Renal pelvis (tissue), 1 donor: ENCODE measurements at regions not wholly inside any gene's neighbourhood (a gene's known extent, or its start where the extent isn't known, plus 50 kb on each side); places are given as distances from the start of the nearest gene placed in this dataset.

ENCODE experiments used
- DNase-seq: peaks from one replicate; pipeline ENCODE4 v3.0.0-alpha.2; 2013

- no peak for DNase-seq
Observed at GRCh38 chr6:93828553-93828952, 409.2 kb upstream of the EPHA7 start.

DNA sequence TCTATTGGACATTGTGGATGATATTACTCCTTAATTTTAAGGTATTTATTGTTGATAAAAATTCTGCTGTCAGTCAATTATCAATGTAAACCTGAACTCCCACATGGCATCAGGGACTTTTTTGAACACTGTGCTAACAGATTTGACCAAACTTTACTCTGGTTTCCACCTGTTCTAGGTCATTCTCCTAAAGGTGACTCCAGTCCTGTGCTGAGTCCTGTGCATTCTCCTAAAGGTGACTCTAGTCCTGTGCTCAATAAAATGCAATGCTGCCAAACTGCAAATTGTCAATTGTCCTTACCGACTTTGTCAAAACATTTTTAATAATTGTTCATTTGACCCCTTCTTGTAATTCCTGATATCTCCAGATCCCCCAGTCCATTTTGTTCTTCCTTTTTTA, 408.4 kb upstream of the EPHA7 start:
- DNase-seq = no peak

- no peak for DNase-seq
Observed at GRCh38 chr6:93825950-93826349, 406.6 kb upstream of the EPHA7 start.

GRCh38 chr6:93823489-93823888, 404.1 kb upstream of the EPHA7 start:
- no peak for DNase-seq

- DNase-seq = no peak
Observed at GRCh38 chr6:93822434-93823265, 403.3 kb upstream of the EPHA7 start.

- DNase-seq = no peak
Observed at GRCh38 chr6:93821953-93822352, 402.6 kb upstream of the EPHA7 start.

- no peak for DNase-seq
Observed at GRCh38 chr6:93820465-93821082, 401.2 kb upstream of the EPHA7 start.

DNA sequence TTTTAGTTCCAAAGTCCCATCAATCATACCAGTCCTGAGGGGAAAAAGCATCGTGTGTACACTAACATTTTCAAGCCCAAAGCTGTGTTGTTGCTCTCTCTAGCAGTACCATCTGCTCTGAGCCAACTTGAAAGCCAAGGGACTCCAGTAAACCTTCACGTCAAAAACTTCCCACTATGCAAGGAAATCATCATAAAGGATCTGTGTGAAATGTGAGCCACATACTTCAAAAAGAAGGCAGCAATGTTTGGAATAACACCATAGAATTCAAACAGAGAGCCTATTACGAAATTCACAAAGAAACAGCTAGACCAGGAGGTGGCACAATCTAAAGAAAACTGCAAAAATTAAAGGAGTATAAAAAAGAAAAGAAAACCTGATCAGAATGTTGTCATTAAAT, 399.8 kb upstream of the EPHA7 start:
- DNase-seq = no peak

- DNase-seq = no peak
Observed at GRCh38 chr6:93817937-93818336, 398.6 kb upstream of the EPHA7 start.

GRCh38 chr6:93806409-93807270, 387.3 kb upstream of the EPHA7 start:
- no peak for DNase-seq

- DNase-seq = no peak
Observed at GRCh38 chr6:93801101-93801847, 381.9 kb upstream of the EPHA7 start.

DNA sequence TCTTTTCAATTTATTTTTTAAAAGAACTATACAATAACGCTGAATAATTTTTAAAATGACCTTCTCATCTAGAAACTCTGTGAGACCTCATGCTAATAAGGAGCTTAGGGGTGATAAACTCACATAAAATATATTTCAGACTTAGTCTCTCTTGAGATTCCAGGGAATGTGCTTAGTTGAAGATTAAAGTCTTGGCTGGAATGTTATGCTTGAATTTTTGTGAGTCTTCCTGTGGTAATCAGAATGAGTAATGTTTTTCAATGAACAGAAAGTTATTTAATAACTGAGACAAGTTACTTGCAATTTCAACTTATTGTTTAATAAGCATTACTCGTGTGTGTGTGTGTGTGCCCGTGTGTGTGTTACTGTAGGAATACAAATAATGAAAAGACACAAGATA, 379.9 kb upstream of the EPHA7 start:
- no peak for DNase-seq

- DNase-seq = no peak
Observed at GRCh38 chr6:93794166-93794565, 374.8 kb upstream of the EPHA7 start.

DNA sequence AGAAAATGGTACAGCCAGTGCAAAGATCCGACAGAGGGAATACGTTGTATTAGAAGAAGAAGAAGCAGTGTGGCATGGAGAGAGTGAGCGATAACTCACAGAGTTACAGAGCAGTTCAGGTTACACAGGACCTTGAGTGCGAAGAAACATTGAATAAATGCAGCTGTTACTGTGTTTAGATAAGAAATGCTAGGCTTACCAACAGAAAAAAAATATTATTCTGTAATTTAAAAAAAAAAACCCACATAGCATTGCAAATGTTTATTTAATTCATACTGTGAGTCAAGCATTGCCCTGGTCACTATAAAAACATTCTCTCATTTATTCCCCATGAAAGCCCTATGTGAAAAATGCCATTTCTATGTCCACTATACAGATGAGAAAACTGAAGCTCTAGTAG, 373.4 kb upstream of the EPHA7 start:
- peak; percentile 26 for DNase-seq

- no peak for DNase-seq
Observed at GRCh38 chr6:93790981-93791380, 371.6 kb upstream of the EPHA7 start.

DNA sequence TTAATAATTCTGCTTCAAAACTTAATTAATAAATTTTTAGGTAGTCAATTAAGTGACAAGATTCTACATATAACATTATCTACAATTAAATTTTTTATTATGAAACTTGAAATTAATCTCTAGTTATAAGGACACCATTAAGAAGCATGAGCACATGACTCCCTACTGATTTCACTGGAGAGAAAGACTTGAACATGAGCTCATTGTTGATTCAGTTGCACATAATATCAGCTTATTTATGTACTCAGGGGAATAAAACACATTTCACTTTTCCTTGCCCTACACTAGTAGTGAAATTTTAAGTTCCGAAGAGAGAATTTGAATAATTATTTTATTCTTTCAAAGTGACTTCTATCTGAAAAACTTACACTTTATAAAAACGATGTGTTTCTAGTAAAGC, 370.2 kb upstream of the EPHA7 start:
- DNase-seq = no peak

- no peak for DNase-seq
Observed at GRCh38 chr6:93787841-93788240, 368.5 kb upstream of the EPHA7 start.

DNA sequence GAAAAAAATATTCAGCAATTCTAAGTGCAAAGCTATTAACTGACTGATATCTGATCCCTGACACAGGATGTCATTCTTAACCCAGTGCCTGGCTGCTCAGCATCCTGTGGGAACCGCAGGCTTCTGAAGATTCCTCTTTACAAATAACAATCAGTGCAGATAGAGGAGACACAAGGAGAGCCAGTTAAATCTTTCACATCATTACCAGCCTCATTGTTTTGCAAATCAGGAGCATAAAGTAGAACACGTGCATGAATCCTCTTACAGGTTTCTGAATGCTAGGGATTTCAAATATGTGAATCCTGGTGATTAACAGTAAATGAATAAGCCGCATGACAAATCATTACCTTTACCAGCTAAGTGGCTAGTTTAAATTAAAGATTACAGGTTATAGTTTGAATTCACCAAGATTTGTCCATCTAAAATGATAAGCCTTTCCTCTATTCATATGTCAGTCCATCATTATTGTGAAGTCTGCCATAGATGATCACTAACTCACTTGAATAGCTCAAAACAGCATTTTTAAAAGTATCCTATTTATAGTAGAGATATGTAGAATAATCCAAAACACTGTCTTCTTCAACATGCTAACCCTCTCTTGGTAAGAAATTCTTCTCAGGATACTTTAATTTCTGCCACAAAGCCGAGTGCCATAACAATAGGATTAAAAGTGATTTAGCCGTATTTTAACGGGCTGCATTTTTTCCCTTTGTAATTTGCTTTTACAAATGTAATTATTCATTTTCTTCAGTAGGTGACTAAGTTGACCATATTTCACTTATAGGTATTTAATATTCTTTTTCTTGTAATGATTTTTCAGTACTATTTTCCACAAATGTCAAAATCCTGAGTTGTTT, 367.3 kb upstream of the EPHA7 start:
- DNase-seq = peak; percentile 17

DNA sequence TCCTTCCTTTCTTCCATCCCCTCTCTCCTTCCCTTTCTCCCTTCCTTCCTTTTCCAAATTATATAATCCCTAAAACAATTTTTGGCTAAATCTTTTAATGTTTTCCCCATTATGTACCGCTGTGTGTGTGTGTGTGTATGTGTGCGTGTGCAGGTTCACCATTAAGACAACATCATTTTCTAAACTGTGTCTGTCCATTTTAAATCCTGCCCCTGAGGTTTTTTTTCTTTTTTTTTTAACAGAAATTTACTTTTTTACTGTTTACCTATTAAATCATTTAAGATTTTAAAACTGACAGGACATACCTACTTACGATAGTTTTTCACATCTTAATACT, 366.3 kb upstream of the EPHA7 start:
- DNase-seq = no peak

DNA sequence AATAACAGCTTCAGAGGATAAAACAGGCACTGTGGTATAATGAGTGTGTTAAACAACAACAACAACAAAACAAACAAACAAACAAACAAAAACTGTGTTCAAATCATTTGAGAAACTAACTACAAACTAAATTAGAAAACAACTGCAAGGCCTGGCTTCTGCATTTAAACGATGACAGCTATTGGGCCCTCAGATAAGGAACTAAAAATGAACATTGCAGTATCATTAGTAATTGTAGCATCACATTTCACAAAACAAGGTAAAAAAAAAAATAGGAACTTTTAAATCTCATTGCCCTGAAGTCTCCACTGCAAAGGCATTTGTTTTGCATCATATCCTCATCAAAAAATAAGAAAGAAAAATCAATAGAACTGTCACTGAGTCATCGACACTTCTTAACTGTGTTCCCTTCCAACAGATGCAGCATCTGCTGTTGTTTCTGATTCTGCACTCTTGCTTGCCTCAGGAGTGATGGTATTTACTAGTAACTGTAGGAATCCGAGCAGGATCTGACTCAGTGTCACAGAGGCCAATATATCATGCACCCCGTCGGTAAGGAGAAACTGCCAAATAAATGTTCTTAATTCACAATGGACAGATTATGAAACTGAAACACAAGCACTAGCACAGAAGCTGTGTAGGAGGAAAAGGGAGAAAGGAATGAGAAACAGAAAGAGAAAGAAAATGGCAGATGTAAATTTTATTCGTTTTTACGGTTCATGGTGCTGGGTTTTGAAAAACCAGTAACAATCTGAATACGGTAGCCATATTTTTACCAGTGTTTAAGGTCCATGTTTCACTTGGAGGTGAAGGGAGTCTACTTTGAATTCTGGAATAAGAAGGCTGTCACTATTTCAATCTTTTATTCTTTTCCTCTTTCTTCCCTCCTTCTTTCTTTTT, 365.7 kb upstream of the EPHA7 start:
- DNase-seq = peak; percentile 23
